NCI-H1417 (cell line): ENCODE measurements at regions not wholly inside any gene's neighbourhood (a gene's known extent, or its start where the extent isn't known, plus 50 kb on each side); places are given as distances from the start of the nearest gene placed in this dataset.

ENCODE experiments used
- DNase-seq, 3 experiments: peaks; one replicate each; lab custom pipeline; 2025; lab: John Stamatoyannopoulos, UW

DNA sequence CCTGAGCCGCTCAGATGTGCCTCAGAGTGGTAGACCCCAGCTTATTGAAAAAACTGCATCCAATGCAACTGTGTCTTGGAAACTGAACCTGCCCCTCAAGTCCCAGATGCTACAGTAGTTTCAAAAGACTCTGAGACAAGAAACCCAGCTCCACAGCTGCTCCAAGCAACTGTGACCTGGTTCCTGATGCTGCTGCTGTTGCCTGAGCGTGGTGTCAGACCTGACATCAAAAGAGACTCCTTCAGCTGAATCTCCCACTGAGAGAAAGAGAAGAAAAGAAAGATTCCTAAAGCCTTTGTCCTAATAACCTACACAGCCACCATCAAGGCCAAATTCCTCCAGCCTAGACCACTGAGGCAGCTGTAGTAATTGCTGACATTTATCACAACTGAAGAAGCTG is 630.1 kb downstream of the STIM2 start:
- no peak for DNase-seq

DNA sequence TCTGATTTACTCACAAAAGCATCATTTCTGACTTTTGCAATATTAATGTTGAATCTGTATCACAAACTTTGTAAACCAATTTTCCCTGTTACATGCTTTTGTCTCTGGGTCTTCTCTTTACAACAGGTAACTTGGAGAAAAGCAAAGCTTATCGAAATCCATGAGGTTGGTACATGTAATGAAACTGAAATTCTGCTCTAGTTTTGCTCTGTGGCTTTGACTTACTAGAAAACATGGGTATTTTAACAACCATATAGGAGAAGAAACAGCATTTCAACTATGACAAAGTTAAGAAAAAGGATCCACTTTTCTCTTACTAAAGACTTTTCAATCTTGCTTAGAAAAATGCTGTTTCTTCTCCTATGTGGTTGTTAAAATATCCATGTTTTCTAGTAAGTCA is 645.8 kb downstream of the STIM2 start:
- no peak for DNase-seq

DNA sequence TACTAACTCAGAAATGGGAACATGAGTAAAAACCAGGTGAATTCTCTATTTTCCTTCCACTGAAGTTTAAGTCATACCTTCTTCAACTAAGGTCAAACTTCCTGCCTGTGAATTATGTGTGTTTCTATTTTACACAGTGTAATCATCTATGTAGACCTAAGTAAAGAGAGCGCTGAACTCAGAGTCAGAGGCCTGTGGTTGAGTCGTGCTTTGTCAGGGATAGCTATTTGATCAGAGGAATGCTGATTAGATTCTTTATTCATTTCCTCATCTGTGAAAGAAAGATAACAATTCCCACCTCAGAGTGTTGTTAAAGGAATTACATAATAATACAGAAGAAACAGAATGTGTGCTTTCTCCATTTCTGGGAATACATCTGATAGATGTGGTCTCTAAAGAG is 654.1 kb downstream of the STIM2 start:
- DNase-seq: no peak

DNA sequence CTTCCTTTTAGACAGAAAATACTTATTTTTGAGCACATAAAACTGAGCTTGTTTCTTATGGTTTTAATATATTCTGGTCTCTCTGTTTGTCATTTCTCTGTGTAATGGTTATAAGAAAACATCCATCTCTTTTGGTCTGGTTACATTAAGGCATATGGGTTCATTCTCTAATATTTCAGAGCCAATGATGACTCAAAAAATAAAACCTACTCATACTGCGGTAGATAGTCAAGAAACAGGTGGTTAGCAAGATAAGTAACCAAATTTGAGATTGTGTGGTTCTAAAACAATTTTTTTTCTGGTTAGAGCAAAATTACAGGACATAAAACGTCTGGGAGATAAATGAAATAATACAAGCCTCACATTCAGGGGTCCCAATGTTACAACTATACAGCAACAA is 654.5 kb downstream of the STIM2 start:
- DNase-seq: no peak

DNA sequence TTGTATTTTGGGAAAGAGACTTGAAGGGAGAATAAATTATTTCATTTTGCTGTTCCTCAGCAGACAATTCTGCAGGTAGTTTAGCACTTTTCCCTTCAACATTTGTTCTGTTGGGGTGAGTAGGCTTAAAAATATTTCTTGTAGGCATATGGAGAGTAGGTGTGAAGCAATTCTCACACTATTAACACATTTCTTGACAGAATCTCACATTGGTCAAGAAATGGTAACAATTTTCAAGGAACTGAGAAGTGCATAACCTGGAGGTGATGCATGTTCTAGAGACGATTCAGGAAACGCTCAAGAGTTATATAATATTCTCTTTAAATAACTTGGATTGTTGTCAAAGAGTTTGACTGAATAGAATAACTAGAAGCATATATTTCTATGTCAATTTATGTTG is 658.2 kb downstream of the STIM2 start:
- no peak for DNase-seq

DNA sequence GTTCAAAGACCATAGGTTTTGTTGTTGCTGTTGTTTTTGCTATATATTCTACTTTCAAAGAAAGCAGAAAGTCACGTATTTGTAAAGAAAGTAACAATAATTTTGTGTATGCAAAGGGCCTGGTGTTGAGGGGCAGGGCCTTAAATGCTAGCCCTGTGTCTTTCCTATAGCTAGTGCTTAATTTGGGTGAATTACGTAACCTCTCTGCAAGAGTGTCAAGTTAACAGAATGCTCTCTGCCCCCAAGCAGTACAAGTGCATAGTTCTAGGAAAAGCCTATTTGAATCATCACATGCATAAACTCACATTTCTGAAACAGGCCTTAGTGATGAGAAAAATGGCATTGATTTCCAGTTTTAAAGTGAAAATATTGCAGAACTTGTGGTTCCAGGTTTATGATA is 663.6 kb downstream of the STIM2 start:
- DNase-seq: no peak

DNA sequence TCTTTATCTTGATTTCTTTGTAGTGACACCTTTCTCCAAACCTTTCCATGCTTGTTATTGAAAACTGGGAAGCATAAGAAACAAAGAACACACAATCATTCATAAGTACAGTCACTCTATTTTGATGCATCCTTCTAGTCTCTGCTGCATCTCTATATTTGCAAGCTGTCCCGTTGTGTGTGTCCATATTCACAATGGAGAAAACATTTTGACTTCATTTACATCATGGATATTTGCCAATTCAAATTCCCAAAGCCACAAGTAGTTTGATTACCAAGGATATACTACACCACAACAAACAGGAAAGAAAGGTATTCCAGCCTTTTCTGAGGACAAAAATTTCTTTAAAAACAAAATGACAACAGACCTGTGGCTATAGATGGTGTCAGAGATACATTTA is 673.8 kb downstream of the STIM2 start:
- DNase-seq: no peak

DNA sequence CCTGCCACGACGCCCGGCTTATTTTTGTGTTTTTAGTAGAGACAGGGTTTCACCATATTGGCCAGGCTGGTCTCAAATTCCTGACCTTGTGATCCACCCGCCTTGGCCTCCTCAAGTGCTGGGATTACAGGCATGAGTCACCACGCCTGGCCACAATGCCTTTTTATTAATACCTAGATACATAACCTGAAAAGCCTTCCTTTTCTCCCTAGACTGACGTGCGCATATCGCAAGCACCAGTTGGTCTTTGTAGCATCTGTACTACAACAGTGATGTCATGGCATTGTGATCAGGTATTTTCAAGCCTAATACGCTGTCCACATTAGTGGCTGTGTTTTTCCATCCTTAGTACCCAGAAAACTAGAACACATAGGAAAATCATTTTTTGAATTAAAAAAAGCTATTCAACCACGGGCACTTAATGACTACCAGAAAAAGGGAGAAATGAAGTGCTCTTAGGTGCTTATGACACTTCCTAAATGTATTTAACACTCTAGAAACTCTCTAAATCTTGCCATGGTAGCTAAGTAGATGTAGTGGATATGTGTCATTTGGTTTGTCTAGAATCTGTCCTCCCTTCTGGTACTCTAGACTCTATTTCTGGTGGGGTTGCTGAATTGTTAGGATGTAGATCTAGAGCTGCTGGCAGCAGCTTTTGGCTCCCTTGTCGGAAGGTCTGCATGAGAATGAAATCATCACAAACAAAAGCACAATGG is 707.8 kb downstream of the STIM2 start:
- DNase-seq: no peak

DNA sequence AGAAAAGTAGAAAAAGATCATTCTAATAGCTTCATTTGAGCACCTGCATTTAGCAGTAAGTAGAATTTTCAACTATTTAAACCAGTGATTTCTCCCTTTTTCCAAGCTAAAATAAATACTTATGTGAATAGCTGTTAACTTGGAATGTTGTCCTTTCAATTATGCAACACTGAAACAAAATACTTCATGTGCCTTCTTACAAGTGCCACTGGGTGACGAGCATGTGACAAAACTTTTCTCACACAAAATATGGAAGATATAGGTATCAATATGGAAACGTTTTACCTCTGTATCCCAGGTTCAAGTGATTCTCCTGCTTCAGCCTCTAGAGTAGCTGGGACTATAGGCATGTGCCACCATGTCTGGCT is 708.3 kb downstream of the STIM2 start:
- DNase-seq: no peak

DNA sequence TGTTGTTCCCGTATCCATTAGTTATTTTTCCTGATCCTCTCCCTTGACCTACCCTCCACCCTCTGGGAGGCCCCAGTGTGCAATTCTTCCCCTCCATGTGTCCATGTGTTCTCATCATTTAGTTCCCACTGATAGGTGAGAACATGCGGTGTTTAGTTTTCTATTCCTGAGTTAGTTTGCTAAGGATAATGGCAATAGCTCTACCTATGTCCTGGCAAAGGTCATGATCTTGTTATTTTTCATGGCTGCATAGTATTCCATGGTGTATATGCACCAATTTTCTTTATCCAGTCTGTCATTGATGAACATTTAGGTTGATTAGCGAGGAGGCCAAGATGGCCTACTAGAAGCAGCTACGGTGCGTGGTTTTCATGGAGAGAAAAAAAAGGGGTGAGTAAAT is 714.1 kb downstream of the STIM2 start:
- no peak for DNase-seq

DNA sequence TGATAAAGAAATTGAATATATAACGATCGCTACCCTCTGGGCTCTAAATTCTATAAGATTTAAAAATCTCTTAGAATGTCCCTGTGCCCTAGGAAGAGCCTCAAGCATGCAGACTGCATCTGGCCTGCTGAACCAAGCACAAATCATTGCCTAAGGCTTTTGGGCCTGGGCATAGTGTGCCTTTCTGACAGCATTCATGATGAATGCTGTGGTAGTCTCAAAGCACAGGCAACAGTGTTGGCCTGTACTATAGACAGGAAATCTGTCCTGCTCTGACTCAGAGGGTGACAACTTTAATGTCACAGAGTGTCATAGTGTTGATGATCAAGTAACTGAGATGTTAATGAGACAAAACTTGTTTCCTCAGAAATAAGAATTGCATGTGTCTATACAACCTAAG is 717.3 kb downstream of the STIM2 start:
- no peak for DNase-seq

DNA sequence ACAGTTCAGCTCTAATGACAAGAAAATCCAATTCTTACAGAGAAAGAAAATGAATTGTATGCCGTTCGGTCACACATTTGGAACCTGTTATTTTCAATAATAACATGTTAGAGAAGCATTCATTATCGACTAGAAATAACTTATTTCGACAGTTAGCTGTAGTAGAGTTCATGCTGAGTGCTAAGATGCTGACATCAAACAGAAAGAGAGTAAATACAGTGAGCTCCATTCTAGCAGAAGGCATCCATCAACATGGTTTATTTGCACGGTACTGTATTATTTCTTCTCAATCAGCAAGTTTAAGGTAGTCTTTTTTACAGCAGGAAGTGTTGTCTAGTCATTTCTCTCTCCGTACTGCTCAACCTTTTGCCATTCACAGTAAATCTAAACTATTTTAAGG is 732.1 kb downstream of the STIM2 start:
- DNase-seq: peak in 2 of 3 experiments; percentile 23 to 83

DNA sequence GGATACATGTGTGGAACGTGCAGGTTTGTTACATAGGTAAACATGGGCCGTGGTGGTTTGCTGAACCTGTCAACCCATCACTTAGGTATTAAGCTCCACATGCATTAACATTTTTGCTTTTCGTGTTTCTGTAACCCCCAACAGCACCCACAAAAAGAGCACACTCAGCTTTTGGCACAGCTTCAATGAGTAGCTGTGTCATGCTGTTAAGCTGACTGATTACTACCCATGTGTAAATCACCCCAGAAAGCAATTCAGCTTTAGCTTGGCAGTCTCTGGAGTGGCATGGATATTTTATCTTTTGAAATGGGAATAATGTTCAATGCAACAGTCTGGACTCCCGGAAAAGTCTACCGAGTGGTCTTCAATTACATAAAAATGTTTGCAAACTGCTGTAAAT is 734.3 kb downstream of the STIM2 start:
- DNase-seq: peak in 2 of 3 experiments; percentile 30 to 73

DNA sequence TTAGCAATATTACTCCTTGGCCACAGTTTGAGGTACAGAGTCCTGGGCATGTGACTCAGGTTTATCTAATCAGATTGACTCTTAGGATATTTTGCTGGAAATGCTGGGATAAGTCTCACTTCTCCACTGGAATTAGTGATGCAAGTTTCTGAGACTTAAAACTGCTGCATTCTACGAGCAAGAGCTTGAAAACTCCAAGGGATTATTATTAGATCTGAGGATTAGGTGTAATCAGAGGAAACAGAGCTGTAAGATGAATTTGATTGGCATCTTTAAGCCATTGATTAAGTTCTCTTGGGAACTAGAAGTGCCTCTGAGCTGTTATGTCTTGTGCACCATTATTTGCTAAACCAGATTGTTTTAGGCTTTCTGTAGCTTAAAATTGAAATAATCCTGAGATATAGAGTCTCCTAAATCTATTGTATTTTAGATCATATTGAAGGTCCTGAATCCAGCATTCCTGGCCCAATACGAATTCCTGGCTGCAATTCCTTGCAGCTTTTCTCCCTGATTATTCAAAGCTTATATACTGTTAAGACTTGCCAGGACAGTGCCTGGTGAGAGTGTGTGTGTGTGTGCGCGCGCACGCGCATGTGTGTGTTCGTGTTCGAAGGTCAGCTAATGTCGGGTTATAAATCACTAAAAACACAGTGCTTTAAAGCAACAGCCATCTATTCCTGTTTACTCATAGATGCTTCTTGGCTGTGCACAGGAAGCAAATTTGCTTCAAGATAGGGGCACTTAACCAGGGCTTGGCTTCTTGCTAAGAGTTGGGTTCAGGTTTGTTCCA is 735.1 kb downstream of the STIM2 start:
- DNase-seq: no peak

DNA sequence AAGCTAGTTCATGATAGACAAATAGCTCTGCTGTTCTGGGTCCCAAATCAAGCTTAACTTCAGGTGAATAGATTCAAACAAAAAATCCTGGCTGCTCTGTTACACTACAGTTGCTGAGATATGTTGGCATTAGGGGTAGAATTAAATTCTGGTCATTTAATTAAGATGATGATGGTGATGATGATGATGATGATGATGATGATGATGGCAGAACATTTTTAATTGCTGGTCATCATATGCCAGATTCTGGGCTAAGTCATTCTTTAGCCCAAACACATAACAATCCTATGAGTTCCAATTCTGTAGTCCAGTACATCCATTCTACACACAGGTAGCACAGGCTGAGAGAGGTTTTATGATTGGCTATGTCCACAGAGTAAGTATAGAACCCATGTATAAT is 741.5 kb downstream of the STIM2 start:
- no peak for DNase-seq

DNA sequence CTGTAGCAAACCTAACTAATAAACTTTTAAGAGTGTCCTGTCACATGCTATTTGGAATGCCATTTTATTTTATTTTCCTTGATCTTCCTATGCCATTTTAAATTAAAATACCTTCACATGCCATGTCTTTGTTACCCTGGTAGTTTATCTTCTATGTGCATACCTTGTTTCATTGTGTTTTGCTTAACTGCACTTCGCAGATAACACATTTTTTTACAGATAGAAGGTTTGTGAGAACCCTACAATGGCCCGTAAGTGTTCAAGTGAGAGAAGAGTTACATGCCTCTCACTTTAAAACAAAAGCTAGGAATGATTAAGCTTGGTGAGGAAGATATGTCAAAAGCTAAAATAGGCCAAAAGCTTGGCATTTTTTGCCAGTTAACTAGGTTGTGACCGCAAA is 744.1 kb downstream of the STIM2 start:
- DNase-seq: no peak

DNA sequence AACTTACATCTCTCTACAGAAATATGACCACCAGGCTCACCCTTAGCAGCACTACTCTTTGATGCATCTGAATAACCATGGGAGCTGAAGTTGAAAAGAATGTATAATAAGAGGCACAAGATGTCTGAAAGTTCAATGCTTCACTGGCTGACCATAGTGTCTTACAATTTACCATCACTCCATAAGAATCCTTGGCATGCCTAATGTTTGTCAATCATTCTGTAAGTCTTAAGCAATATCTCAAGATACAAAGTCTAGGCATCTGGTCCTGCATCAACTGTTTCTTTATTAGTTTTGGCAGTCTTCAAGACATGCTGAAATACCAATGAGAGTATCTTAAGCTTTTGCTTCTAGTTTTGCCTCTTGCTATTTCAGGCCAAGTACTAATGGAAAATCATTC is 755.5 kb downstream of the STIM2 start:
- DNase-seq: no peak

DNA sequence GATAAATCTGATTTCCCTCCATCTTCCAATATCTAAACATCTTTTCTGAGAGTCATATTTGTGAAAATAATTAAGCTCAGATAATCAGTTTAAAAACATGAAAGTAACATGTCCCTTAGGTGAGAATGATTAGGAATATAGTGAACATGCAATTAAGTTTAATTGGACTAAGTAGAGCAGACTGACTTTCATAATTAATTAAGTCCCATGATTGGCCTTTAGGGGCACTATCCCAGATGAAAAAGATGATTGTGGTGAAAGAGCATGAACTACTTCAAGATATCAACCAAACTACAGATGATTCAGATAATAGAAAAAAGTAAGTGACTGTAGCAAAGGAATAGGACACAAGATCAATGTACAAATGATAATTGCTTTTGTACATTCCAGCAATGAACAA is 758.8 kb downstream of the STIM2 start:
- DNase-seq: no peak

DNA sequence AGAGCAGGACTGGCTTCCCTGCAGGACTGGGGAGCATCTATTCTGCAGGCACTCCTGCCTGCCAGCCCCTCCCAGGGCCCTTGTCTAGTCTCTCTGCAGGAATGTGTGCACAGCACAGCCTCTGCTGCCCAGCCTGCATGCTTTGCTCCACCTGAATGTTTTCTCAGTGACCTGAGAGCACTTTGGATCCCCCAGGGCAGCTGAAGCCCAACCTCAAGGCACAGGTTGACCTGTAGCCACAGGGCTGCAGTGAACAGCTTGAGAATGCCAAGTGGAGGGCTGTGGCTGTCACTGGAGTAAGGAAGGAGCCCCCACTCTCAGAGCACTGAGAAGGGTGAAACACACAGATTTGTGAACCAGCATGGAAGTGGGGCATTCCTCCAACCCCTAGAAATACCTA is 760.2 kb downstream of the STIM2 start:
- no peak for DNase-seq

DNA sequence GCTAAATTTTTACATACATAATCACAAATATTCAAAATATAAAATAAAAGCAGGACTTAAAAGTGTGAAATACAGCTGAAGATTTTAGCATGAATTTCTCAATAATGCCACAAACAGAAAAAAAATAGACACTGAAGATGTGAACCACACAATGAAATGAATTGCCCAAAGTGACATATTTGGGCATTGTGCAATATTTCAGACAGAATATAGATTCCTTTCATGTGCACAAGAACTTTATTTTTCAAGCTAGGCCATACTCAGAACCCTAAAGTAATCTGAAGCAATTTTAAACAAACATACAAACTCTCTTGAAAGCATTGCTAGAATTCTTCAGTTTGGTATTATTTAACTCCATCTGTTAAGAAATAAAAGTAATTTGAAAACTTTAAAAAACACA is 764.1 kb downstream of the STIM2 start:
- no peak for DNase-seq

DNA sequence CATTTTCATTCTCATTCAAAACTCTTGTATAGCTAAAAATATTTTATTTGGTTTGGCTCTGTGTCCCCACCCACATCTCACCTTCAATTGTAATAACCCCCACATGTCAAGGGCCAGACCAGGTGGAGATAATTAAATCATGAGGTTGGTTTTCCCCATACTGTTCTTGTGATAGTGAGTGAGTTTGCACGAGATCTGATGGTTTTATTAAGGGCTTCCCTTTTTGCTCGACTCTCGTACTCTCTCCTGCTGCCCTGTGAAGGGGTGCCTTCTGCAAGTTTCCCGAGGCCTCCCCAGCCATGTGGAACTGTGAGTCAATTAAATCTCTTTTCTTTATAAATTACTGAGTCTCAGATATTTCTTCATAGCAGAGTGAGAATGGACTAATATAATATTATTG is 768.0 kb downstream of the STIM2 start:
- no peak for DNase-seq

DNA sequence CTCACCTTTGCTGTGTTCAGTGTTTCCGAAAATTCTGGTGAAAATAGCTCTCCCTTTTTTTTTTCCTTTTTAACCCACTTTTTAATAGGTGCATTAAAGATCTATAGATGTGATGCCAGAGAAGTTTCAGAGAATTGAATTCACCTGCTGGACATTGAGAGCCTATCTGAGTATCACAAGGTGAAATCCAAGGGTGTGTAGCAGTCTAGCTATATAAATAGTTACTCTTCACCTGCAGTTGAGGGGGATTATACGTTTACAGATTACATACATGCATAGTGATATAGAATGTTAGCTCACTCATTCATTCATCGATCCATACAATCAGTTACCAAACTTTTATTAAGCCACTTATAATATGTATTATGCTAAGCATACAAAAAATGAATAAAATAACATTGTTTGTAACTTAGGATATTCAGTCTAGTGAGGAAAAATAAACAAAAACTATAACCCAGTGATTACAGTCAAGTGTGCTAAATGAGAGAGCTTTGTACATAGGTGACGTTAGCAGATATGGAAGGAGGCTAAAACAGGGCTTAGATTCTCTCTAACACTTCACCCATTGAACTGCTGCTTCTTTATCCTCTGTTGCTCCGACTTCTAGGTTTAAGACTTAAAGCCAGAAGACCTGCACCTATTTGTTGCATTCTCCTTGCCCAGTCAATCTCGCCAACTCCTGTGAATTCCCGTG is 769.0 kb downstream of the STIM2 start:
- DNase-seq: no peak
